NCI-H2196 (cell line): ENCODE measurements at regions not wholly inside any gene's neighbourhood (a gene's known extent, or its start where the extent isn't known, plus 50 kb on each side); places are given as distances from the start of the nearest gene placed in this dataset.

Source experiments
- DNase-seq: peaks from one replicate; lab custom pipeline; 2025; ENCODE audit not compliant: unreplicated experiment; lab: John Stamatoyannopoulos, UW

DNA sequence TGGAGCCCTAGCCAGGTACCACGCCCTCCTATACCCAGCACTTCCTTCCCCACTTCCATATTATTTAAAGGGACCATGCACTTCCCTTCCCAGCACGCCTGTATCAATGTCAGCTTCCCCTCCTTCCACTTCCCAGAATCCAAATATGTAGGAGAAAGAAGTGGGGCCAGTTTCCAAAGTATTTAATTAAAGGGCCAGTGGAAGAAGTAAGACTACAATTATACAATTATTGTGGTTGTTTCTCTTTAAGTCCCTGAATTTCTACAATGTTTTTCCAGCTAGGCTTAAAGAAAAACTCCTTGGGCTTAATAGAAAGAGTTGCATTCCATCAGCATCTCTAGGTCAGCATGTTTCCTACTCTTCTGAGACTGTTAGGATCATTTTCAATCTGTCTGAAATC, 515.8 kb downstream of the PREX1 start:
- no peak for DNase-seq

- DNase-seq: no peak
Measured at GRCh38 chr20:48310305-48310704, 517.5 kb downstream of the PREX1 start.

DNA sequence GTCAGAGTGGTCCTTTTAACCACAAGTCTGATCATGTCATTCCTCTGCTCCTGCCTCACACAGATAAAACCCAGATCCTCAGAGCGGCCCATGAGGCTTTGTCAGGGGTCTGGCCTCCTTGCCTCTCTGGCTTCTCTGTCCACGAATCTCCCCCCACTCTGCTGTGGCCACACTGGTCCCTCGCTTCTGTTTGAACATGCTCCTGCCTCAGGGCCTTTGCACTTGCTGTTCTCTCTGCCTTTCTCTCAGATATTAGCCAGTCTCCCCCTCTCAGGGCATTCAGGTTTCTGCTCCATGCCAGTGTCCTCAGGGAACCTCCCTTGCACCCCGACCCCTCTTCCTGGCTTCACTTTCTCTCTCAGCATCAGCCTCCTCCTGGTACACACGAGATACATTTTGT, 518.5 kb downstream of the PREX1 start:
- DNase-seq: no peak

DNA sequence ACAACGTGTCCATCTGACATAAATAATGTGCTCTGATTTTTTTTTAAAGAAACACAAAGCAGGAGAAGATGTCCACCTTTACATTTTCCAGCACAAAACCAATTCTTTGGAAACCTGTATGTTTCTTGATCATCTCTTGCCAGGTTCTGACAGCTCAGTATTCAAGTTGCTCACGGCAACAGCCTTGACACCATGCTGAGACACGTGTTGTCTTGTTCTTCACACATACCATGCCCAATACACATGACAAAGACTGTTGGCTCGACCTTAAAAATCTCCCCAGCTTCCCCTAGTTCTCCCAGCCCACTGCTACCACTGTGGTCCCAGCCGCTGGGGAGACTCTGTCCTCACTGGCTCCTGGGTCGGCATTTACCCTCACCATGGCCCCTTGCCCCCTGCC, 518.9 kb downstream of the PREX1 start:
- no peak for DNase-seq

DNA sequence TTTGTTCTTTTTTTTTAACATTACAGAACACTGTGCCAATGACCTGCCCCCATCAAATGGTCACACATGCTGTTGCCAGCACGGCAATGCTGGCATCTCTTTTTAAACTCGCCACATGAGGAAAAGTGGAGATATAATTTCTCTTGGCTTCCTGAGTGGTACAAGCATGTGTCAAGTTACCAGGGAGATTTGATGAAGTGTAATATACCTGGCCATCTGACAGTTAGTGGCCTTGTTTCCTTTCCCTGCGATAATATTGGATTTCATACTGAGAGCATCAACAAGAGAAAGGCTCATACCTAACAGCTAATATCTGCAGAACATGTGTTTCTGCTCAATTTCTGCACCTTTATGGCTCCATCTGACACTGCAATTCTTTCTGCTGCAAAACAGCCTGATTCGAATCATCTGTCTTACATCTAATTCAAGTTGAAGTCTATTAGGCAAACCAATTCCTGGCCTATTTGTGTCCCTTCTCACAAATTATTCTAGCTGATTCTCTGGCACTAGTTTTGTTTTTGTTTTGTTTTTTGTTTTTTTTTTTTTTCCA, 519.5 kb downstream of the PREX1 start:
- DNase-seq: no peak

- no peak for DNase-seq
Measured at GRCh38 chr20:48307277-48307676, 520.5 kb downstream of the PREX1 start.

DNA sequence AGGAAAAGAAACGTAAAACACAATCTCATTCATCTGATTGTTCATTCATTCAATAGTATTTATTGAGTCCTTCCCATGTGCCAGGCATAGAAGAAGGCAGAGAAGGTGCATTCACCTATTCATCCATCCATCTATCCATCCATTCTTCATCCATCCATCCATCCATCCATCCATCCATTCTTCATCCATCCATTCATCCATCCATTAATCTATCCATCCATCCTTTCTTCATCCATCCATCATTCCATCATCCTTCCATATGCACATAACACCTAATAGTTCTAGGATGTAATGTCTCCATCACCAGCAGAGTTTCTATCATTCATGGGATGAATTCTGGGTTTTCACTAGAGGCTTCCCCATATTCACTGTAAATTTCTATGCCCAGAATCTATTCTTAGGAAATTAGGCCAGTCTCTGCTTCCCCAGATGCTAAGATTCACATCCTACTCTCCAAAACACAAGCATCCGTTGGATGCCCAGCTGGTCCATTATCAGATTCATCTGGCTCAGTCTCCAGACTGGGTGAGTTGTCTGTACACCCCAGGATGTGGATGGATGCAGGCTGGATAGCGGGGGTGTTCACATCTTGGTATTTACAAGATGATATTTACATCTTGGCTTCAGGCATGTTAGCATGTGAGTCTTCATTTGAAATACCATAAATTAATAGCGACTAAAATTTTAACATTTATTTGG, 517.7 kb upstream of the SULF2 start:
- no peak for DNase-seq

DNA sequence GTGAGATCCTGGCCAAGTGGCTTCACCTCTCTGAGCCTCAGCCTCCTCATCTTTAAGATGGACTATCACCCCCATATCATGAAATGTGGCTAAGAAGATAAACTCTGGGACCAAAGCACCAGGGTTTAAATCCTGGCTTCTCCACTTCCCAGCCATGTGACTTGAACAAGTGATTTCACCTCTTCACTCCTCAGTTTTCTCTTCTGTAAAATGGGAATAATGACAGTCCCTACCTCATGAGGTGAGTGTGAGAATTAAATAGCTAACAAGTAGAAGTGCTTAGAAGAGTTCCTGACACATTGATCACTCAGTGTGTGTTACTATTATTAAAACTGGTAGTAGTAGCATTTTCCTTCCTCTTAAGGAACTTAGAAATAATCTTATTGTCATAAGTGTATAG, 516.9 kb upstream of the SULF2 start:
- DNase-seq: no peak

DNA sequence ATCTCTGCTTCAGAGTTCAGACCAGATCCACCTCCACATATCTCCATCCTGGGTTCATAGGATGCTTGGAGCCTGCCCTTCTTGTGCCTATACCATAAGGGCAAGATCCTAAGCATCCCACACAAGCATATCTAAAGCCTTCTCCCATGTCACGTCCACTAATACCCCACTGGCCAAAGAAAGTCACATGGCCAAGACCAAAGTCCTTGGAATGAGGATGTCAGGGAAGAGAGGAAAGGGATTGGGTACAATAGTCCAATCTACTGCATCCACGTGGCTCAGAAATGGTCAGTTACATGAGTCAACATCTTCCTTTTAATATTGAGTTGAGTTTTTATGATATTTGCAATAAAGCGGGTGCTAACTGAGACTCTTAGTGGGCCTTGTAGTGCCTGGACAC, 515.9 kb upstream of the SULF2 start:
- DNase-seq: no peak

DNA sequence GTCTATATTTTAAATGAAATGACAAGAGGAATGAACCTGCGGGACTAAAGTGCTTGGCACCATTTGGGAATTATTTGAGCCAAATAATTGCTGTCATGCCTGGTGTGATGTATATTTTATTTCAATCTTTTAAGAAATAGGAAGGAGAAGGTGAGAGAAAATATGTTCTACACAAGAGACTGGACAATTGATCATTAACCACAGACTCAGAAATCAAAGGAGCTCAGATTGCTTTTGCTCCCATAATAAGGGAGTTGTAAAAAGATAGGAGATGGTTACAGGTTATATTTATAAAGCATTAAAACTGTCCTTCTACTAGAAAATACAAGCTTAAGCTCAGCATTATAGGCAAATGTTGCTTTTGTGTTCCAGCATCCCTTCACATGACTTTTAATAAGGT, 515.2 kb upstream of the SULF2 start:
- no peak for DNase-seq

DNA sequence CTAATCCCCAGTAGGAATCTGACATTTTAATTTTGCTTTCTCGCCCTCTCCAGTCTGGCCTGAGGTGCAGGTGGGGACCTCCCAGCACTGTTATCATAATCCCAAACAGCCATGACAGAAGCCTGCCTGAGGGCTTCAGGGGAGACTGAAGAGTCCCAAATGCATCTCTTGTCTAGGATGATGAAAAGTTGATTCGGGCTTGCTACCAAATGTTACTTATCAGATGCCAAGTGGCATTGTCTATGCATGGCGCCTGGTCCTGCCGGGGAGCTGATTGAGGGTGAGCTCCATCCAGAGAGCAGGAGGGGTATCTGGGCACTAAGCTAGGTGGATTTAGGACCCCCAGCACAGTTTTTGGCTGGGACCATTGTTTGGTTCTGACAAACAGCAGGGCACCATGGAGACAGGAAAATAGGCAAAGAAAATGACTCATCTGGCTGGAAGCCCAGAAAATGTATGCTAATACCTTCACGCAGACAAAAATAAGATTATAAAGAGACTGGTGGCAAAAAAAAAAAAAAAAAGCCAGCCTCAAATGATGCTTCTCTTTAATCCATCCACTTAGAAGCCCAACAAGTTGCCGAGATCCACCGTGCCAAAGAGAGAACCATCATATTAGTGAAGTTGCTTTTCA, 513.7 kb upstream of the SULF2 start:
- peak; percentile 88 for DNase-seq

GRCh38 chr20:48298433-48298832, 513.2 kb upstream of the SULF2 start:
- no peak for DNase-seq

GRCh38 chr20:48295966-48296421, 510.7 kb upstream of the SULF2 start:
- DNase-seq: no peak

DNA sequence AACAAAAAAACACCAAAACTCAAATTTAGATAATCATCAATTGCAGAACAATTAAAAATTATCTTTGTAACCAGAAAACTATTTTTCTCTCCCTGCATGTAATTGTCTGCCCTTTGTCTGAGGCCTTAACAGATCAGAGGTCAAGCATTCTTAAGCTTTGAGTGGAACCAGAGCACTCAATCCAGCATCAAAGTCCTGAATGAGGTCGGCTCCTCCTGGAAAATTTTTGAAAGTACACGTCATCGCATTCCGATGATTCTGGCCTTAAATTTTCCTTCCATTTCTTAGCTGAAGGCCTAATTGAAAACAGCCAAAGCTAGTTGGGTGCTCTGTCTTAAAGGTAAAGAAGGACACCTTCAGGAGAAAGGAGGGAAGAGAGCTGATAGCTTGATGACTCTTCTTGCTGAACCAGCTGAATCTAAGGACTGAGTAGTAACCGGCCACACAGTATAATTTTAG, 510.2 kb upstream of the SULF2 start:
- DNase-seq: peak; percentile 49

DNA sequence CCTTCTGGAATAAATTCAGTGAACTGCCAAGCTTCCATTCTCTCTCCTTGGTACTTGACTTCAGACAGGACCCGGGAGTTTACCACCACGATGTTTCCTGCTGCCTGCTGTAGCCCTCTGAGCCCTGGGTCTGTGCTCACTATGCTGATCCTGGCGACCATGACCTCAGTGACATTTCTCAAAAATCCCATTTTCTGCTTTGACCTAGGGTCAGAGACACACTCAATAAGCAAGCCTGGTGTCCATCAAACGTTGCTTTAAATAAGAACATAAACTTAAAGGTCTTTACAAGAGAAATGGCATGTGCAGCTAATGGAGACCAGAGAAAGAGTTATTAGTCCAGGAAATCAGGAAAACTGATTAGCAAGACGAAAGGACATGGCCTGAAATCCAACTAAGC, 509.7 kb upstream of the SULF2 start:
- DNase-seq: no peak

DNA sequence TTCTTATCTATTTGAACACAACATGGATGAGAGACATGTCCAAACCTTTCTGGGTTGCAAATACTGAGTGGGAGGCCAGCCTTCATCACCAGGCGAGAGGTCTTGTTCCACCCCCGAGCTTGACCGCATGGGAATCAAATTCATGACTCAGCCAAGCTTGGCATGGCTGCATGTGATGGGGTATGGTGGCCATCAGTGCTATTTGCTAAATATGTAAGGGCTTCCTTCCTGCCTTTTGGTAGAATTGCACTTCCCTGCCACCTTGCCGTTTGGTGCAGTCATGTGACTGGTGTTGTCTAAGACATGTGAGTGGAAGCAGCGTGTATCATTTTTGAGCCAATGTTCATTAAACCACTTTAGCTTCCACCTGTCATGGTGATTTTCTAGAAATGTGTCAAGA, 508.9 kb upstream of the SULF2 start:
- no peak for DNase-seq

DNA sequence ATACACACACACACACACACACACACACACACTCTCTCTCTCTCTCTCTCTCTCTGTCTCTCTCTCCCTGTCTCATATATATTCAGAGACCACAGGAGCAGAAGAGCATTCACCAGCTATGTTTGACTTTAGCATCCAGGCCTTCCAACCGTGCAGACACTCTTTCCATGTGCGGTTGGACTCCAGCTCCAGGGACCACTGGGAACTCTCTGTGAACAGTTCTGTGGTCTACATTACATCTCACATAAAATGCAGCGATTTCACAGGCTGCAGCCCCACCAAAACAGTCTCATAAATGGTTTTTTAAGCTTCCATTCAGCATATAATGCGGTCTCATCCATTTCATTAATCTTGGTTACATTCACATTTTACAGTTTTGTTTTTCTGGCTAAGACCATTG, 508.4 kb upstream of the SULF2 start:
- DNase-seq: no peak

- DNase-seq: no peak
Measured at GRCh38 chr20:48292806-48293205, 507.5 kb upstream of the SULF2 start.

DNA sequence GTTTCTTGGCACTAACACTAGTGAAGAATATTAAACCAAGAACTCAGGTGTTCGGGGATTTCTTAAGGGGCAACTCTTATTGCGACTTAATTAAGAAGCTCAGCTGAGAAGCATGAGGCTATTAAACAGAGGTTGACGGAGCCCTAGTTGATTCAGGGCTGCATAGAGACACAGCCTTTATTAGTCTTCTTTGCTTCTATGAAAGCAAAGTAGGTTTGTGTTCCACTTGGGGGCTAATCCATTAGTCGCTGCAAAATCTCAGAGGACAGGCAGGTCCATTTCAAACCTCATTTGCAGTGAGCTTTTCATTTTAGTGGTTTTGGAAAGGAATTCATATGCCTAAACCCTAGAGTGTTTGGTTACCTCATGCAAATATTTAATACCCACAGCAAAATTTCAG, 506.6 kb upstream of the SULF2 start:
- DNase-seq: no peak

- DNase-seq: no peak
Measured at GRCh38 chr20:48288930-48289507, 503.7 kb upstream of the SULF2 start.

- DNase-seq: no peak
Measured at GRCh38 chr20:48287552-48288170, 502.4 kb upstream of the SULF2 start.

DNA sequence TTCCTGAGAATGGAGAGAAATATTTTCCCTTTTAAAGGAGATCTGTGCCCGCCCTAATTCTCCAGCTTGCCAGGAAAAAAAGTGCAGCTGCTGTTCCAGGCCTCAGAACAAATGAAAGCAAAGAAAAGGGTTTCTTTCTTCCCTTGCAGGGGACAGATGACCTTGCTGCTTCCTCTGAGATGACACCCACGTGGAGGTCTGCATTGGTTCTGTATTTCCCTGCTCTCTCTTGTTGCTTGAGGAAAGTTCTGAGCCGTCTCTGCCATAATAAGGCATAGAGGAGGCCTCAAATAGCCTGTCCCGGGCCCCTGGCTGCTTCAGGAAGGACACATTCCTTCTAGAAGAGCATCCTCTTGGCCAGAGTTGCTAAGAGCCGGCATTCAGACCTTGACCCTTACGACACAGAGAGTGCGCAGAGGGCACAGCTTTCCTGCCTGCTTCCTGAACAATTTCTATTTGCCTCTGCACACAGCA, 501.8 kb upstream of the SULF2 start:
- peak; percentile 30 for DNase-seq
